PC-3 (cell line): ENCODE measurements at regions not wholly inside any gene's neighbourhood (a gene's known extent, or its start where the extent isn't known, plus 50 kb on each side); places are given as distances from the start of the nearest gene placed in this dataset. TPM values are rescaled to one million over a fixed set of nuclear protein-coding genes. Genes with fewer than 3 reads are reported as not detected.

ENCODE experiments used
- ATAC-seq: fragments of 200-7000 bp; cut with Tn5 transposase; 2 replicates; pipeline ENCODE4 v1.9.1; 2020; ENCODE audit warnings: mild to moderate bottlenecking, moderate library complexity
- BruUV-seq: library from RNA; stranded (reverse); fragments of 400-500 nt; replicated peaks from 2 replicates; lab custom pipeline; 2021; lab: Mats Ljungman, UMichigan
- CTCF ChIA-PET: fragments of 300-600 bp; sonication (Branson Sonifier 250); formaldehyde crosslinking; loops from one replicate; lab custom pipeline; 2022; ENCODE audit warnings: antibody characterized with exemption; lab: Charles Lee
- POLR2A ChIA-PET: fragments of 300-600 bp; sonication (Branson Sonifier 250); formaldehyde crosslinking; loops from one replicate; lab custom pipeline; 2022; ENCODE audit warnings: antibody characterized with exemption; ENCODE audit not compliant: unreplicated experiment; lab: Charles Lee
- DNase-seq: peaks from one replicate; pipeline ENCODE4 v3.0.0-alpha.2; 2015
- H2AFZ ChIP-seq: fragments of 300-600 bp; sonication (generic); 2 replicates; pipeline ENCODE4 v1.6.0; 2016; ENCODE audit warnings: antibody characterized with exemption, low read length
- H3F3A ChIP-seq: fragments of 300-600 bp; sonication (generic); one replicate; pipeline ENCODE4 v1.6.0; 2017; ENCODE audit warnings: antibody characterized with exemption, low read length, control low read depth, mild to moderate bottlenecking; ENCODE audit not compliant: unreplicated experiment
- H3K27ac ChIP-seq: fragments of 300-600 bp; sonication (generic); 2 replicates; pipeline ENCODE4 v1.5.1; 2016; ENCODE audit warnings: mild to moderate bottlenecking, low read length
- H3K27me3 ChIP-seq: fragments of 300-600 bp; sonication (generic); 2 replicates; pipeline ENCODE4 v1.6.1; 2016; ENCODE audit warnings: low read length, mixed read lengths
- H3K36me3 ChIP-seq: fragments of 300-600 bp; sonication (generic); 2 replicates; pipeline ENCODE4 v1.6.1; 2016; ENCODE audit warnings: low read depth, mixed run types, low read length, mixed read lengths
- H3K4me1 ChIP-seq: fragments of 300-600 bp; sonication (generic); 2 replicates; pipeline ENCODE4 v1.5.1; 2016; ENCODE audit warnings: low read length; ENCODE audit not compliant: insufficient read depth
- H3K4me2 ChIP-seq: fragments of 300-600 bp; sonication (generic); 2 replicates; pipeline ENCODE4 v1.6.0; 2016; ENCODE audit warnings: low read length
- H3K4me3 ChIP-seq: fragments of 300-600 bp; sonication (generic); 2 replicates; pipeline ENCODE4 v1.5.1; 2016; ENCODE audit warnings: mild to moderate bottlenecking, low read length, mixed read lengths
- H3K79me2 ChIP-seq: fragments of 300-600 bp; sonication (generic); 2 replicates; pipeline ENCODE4 v1.6.1; 2017; ENCODE audit warnings: low read length, mixed read lengths
- H3K9ac ChIP-seq: fragments of 300-600 bp; sonication (generic); 2 replicates; pipeline ENCODE4 v1.6.0; 2016; ENCODE audit warnings: mild to moderate bottlenecking, low read length
- H3K9me2 ChIP-seq: fragments of 300-600 bp; sonication (generic); replicated peaks from 2 replicates; pipeline ENCODE4 v1.6.1; 2016; ENCODE audit warnings: mixed run types, low read length, mixed read lengths
- H3K9me3 ChIP-seq: fragments of 300-600 bp; sonication (generic); 2 replicates; pipeline ENCODE4 v1.6.1; 2016; ENCODE audit warnings: low read length, mixed read lengths
- H4K20me1 ChIP-seq: fragments of 300-600 bp; sonication (generic); 2 replicates; pipeline ENCODE4 v1.6.1; 2016; ENCODE audit warnings: low read length, mixed read lengths
- CTCF ChIP-seq: fragments of 300-600 bp; sonication (generic); conservative IDR thresholded peaks from 2 replicates; pipeline ENCODE4 v1.5.1; 2017; ENCODE audit warnings: antibody characterized with exemption, low read depth, mild to moderate bottlenecking, low read length
- EZH2 ChIP-seq: fragments of 300-600 bp; sonication (generic); IDR thresholded peaks from one replicate; pipeline ENCODE4 v1.6.1; 2017; ENCODE audit warnings: antibody characterized with exemption, mild to moderate bottlenecking, low read length; ENCODE audit not compliant: unreplicated experiment
- EZH2phosphoT487 ChIP-seq: fragments of 300-600 bp; sonication (generic); IDR thresholded peaks from 2 replicates; pipeline ENCODE4 v1.6.1; 2018; ENCODE audit warnings: mild to moderate bottlenecking, antibody characterized with exemption, low read length, borderline replicate concordance
- intact Hi-C: fragments of 100-400 bp; cut with micrococcal nuclease; formaldehyde crosslinking; loops from 2 replicates; pipeline ENCODE4 v1.9.0; 2023
- microRNA-seq: library from miRNA; unstranded; fragments of <30 nt; microRNA quantifications from one replicate; pipeline ENCODE4 v1.1.0, GENCODE V29; 2020; ENCODE audit not compliant: unreplicated experiment

GRCh38 chr14:101508948-101509729, 52.2 kb upstream of the DIO3 start:
- Histone ChIP-seq H3K36me3 (no peaks in the 10 kb centered on the region), H3K9me3 (no peaks in the 10 kb centered on the region), H3K27ac (no peak overlapping the region), H3K9ac (no peak overlapping the region), H3K4me3 (no peak overlapping the region), H3K9me2 (no peaks in the 10 kb centered on the region), H3K79me2 (no peaks in the 10 kb centered on the region), H3K4me2 (no peak overlapping the region), H3K27me3 (no peaks in the 10 kb centered on the region), H3K4me1 (no peaks in the 10 kb centered on the region), H3F3A (no peaks in the 10 kb centered on the region), H2AFZ (no peak overlapping the region), H4K20me1 (no peaks in the 10 kb centered on the region)
- CTCF ChIA-PET, result no interaction called here
- no peak for ATAC-seq
- DNase-seq, result no peak
- intact Hi-C loops, result no loop called here
- BruUV-seq, result no TSS peak
- POLR2A ChIA-PET, result no interaction called here
- TF ChIP-seq EZH2, result no peak

GRCh38 chr14:101509730-101510371, 51.4 kb upstream of the DIO3 start:
- CTCF ChIA-PET, result no interaction called here
- H3K4me2 ChIP-seq, result no peak overlapping the region
- H3K9ac ChIP-seq, result no peak overlapping the region
- intact Hi-C loops, result no loop called here
- no peaks in the 10 kb centered on the region for H3K9me2 ChIP-seq
- H3F3A ChIP-seq, result no peaks in the 10 kb centered on the region
- H3K4me3 ChIP-seq, result no peak overlapping the region
- POLR2A ChIA-PET, result no interaction called here
- no peak overlapping the region for H2AFZ ChIP-seq
- H3K4me1 ChIP-seq, result no peaks in the 10 kb centered on the region
- ATAC-seq, result no peak
- no peaks in the 10 kb centered on the region for H3K36me3 ChIP-seq
- no peaks in the 10 kb centered on the region for H3K9me3 ChIP-seq
- no peaks in the 10 kb centered on the region for H3K27me3 ChIP-seq
- no peaks in the 10 kb centered on the region for H4K20me1 ChIP-seq
- no peaks in the 10 kb centered on the region for H3K79me2 ChIP-seq
- H3K27ac ChIP-seq, result no peak overlapping the region
- no TSS peak for BruUV-seq
- TF ChIP-seq EZH2 (no peak), EZH2phosphoT487 (no peak), CTCF (no peak)
- no peak for DNase-seq

GRCh38 chr14:101511199-101511598, 50.1 kb upstream of the DIO3 start:
- ChIA-PET POLR2A (no interaction called here), CTCF (no interaction called here)
- Histone ChIP-seq H3F3A (no peaks in the 10 kb centered on the region), H3K9ac (no peak overlapping the region), H3K4me2 (no peak overlapping the region), H4K20me1 (no peaks in the 10 kb centered on the region), H3K9me2 (no peaks in the 10 kb centered on the region), H3K27me3 (no peaks in the 10 kb centered on the region), H3K4me1 (no peaks in the 10 kb centered on the region), H3K4me3 (no peak overlapping the region), H3K79me2 (no peaks in the 10 kb centered on the region), H3K9me3 (no peaks in the 10 kb centered on the region), H2AFZ (no peak overlapping the region), H3K27ac (no peak overlapping the region), H3K36me3 (no peaks in the 10 kb centered on the region)
- no TSS peak for BruUV-seq
- intact Hi-C loops, result no loop called here
- TF ChIP-seq EZH2 (no peak), EZH2phosphoT487 (no peak)
- no peak for DNase-seq
- no peak for ATAC-seq

Small RNA genes in the stretch of these regions (microRNA-seq; reads per million reads assigned to microRNA genes)
- 1.0 reads per million for gene MIR1185-1
- not detected for gene MIR1185-2
- gene MIR1193, result not detected
- not detected for gene MIR1197
- 7.3 reads per million, percentile 30 among the genes with 10 or more reads in this experiment for gene MIR134
- gene MIR154, result 3.8 reads per million, percentile 15 among the genes with 10 or more reads in this experiment
- gene MIR299, result 3.5 reads per million, percentile 12 among the genes with 10 or more reads in this experiment
- gene MIR300, result not detected
- gene MIR323A, result 4.0 reads per million, percentile 15 among the genes with 10 or more reads in this experiment
- 1.0 reads per million for gene MIR323B
- gene MIR329-1, result not detected
- gene MIR329-2, result not detected
- 14.5 reads per million, percentile 41 among the genes with 10 or more reads in this experiment for gene MIR369
- not detected for gene MIR376A1
- not detected for gene MIR376A2
- gene MIR376B, result 1.5 reads per million
- 31.3 reads per million, percentile 52 among the genes with 10 or more reads in this experiment for gene MIR376C
- gene MIR377, result 1.0 reads per million
- 31.3 reads per million, percentile 52 among the genes with 10 or more reads in this experiment for gene MIR379
- gene MIR380, result 1.5 reads per million
- 4.3 reads per million, percentile 18 among the genes with 10 or more reads in this experiment for gene MIR381
- gene MIR382, result 22.3 reads per million, percentile 47 among the genes with 10 or more reads in this experiment
- 46.6 reads per million, percentile 57 among the genes with 10 or more reads in this experiment for gene MIR409
- 42.6 reads per million, percentile 55 among the genes with 10 or more reads in this experiment for gene MIR411
- gene MIR412, result 1.3 reads per million
- gene MIR485, result 1.3 reads per million
- gene MIR487A, result 1.5 reads per million
- 46.1 reads per million, percentile 56 among the genes with 10 or more reads in this experiment for gene MIR487B
- gene MIR494, result 4.3 reads per million, percentile 18 among the genes with 10 or more reads in this experiment
- 1.8 reads per million for gene MIR495
- gene MIR496, result not detected
- 2.3 reads per million for gene MIR539
- gene MIR541, result not detected
- gene MIR543, result not detected
- not detected for gene MIR544A
- gene MIR654, result 3.0 reads per million, percentile 7 among the genes with 10 or more reads in this experiment
- not detected for gene MIR655
- not detected for gene MIR656
- gene MIR668, result not detected
- gene MIR758, result 1.0 reads per million
- gene MIR889, result 7.0 reads per million, percentile 30 among the genes with 10 or more reads in this experiment
